K562 (cell line): ENCODE measurements at regions not wholly inside any gene's neighbourhood (a gene's known extent, or its start where the extent isn't known, plus 50 kb on each side); places are given as distances from the start of the nearest gene placed in this dataset.

Experiments used
- ATAC-seq: fragments of 200-7000 bp; cut with Tn5 transposase; 3 replicates; pipeline ENCODE4 v1.9.1; 2020; ENCODE audit warnings: moderate library complexity
- BruUV-seq: library from RNA; stranded (reverse); fragments of 400-500 nt; replicated peaks from 2 replicates; lab custom pipeline; 2021; lab: Mats Ljungman, UMichigan
- CTCF ChIA-PET: fragments of 300-600 bp; formaldehyde crosslinking; extraction: SDS; loops from one replicate; lab custom pipeline; 2021; ENCODE audit warnings: low intra/inter-chr PET ratio; lab: Yijun Ruan, JAX
- POLR2A ChIA-PET: fragments of 300-600, 350-650 bp; sonication (Branson Sonifier 250); formaldehyde crosslinking; extraction: SDS; loops from one replicate; lab custom pipeline; 2021; ENCODE audit warnings: antibody characterized with exemption, inconsistent platforms; lab: Yijun Ruan, JAX
- DNase-seq, 4 experiments: peaks; one replicate each; pipeline versions ENCODE4 v3.0.0 to v3.0.0-alpha.2; 2011 to 2018; ENCODE audit warnings: low spot score in 3 of 4, mixed read lengths in 3 of 4; ENCODE audit errors: extremely low read depth in 1 of 4
- FAIRE-seq: peaks from 2 replicates; lab custom pipeline; 2011; peaks lifted over from hg19 to GRCh38; lab: Jason Lieb, UNC
- H2AFZ ChIP-seq: 2 replicates; pipeline ENCODE4 v1.6.0; 2011; ENCODE audit warnings: low read depth, low read length, control low read depth, inconsistent platforms
- H3K27ac ChIP-seq: fragments of 200-600 bp; 3 replicates; pipeline ENCODE4 v1.8.0; 2011; ENCODE audit warnings: low read depth, mild to moderate bottlenecking, control low read depth, inconsistent platforms, low read length, moderate library complexity, mixed read lengths; ENCODE audit errors: extremely low read depth
- H3K27me3 ChIP-seq, 2 experiments: fragments of 300-600 bp in 1 of 2; 2 replicates in 1 of 2; 3 replicates in 1 of 2; pipeline versions ENCODE4 v1.6.0 to v1.8.0; 2011; ENCODE audit warnings: inconsistent platforms in 2 of 2, low read length in 2 of 2, mild to moderate bottlenecking in 1 of 2, mixed read lengths in 1 of 2, moderate library complexity in 1 of 2; ENCODE audit not compliant: control insufficient read depth in 2 of 2, insufficient read depth in 2 of 2
- H3K36me3 ChIP-seq: fragments of 300-600 bp; 3 replicates; pipeline ENCODE4 v1.8.0; 2011; ENCODE audit warnings: mild to moderate bottlenecking, low read length, inconsistent platforms; ENCODE audit not compliant: control insufficient read depth, insufficient read depth
- H3K4me1 ChIP-seq, 2 experiments: fragments of 200-600 bp in 1 of 2; replicated peaks in 1 of 2; 2 replicates in 1 of 2; 3 replicates in 1 of 2; pipeline versions ENCODE4 v1.5.1 to v1.8.0; 2011; ENCODE audit warnings: inconsistent platforms in 2 of 2, low read length in 2 of 2, mild to moderate bottlenecking in 1 of 2, mixed read lengths in 1 of 2, moderate library complexity in 1 of 2; ENCODE audit not compliant: control insufficient read depth in 2 of 2, insufficient read depth in 2 of 2
- H3K4me2 ChIP-seq: 2 replicates; pipeline ENCODE4 v1.6.1; 2011; ENCODE audit warnings: low read length, control low read depth, inconsistent platforms, mixed read lengths; ENCODE audit not compliant: insufficient read depth
- H3K4me3 ChIP-seq: fragments of 200-600 bp; sonication (generic), shearing (Covaris generic); 2 replicates; pipeline ENCODE4 v1.5.1; 2016; ENCODE audit warnings: control low read depth, inconsistent platforms
- H3K79me2 ChIP-seq: fragments of 200-600 bp; 3 replicates; pipeline ENCODE4 v1.8.0; 2011; ENCODE audit warnings: low read length, inconsistent platforms; ENCODE audit not compliant: control insufficient read depth, insufficient read depth
- H3K9ac ChIP-seq, 2 experiments: 2 replicates each; pipeline versions ENCODE4 v1.6.0 to v1.6.1; 2011; ENCODE audit warnings: low read depth in 2 of 2, low read length in 2 of 2, control low read depth in 1 of 2, inconsistent platforms in 1 of 2, mild to moderate bottlenecking in 1 of 2, mixed read lengths in 1 of 2; ENCODE audit not compliant: insufficient read depth in 1 of 2
- H3K9me1 ChIP-seq: one replicate; pipeline ENCODE4 v1.6.0; 2011; ENCODE audit warnings: inconsistent platforms, mild to moderate bottlenecking, low read length, moderate library complexity; ENCODE audit not compliant: control insufficient read depth, insufficient read depth
- H3K9me3 ChIP-seq: replicated peaks from 2 replicates; pipeline ENCODE4 v1.5.1; 2011; ENCODE audit warnings: low read depth, low read length, inconsistent platforms; ENCODE audit not compliant: control insufficient read depth, insufficient read depth
- H4K20me1 ChIP-seq: replicated peaks from 2 replicates; pipeline ENCODE4 v1.6.1; 2011; ENCODE audit warnings: low read length, inconsistent platforms, mixed read lengths; ENCODE audit not compliant: control insufficient read depth, insufficient read depth
- CHD4 ChIP-seq: fragments of 200-600 bp; sonication (generic); IDR thresholded peaks from 3 replicates; pipeline ENCODE4 v1.6.1; 2012; ENCODE audit warnings: low read depth, mild to moderate bottlenecking, mixed read lengths, low read length, inconsistent platforms; ENCODE audit not compliant: insufficient read depth, insufficient replicate concordance, poor library complexity, severe bottlenecking
- EHMT2 ChIP-seq: fragments of 450-650 bp; IDR thresholded peaks from 2 replicates; pipeline ENCODE4 v1.6.1; 2018; ENCODE audit warnings: antibody characterized with exemption
- HMGN3 ChIP-seq: IDR thresholded peaks from 2 replicates; pipeline ENCODE4 v1.6.1; 2011; ENCODE audit warnings: borderline replicate concordance, low read depth, mild to moderate bottlenecking, mixed read lengths, low read length; ENCODE audit not compliant: insufficient read length; ENCODE audit errors: extremely low read depth
- MECOM ChIP-seq: fragments of 250-450 bp; sonication (Bioruptor Pico); IDR thresholded peaks from 2 replicates; pipeline ENCODE4 v1.8.0; 2022; ENCODE audit warnings: inconsistent platforms
- PATZ1 ChIP-seq: fragments of 250-450 bp; sonication (Bioruptor Pico); IDR thresholded peaks from 2 replicates; pipeline ENCODE4 v1.5.0; 2020; ENCODE audit warnings: mild to moderate bottlenecking, borderline replicate concordance
- POLR2G ChIP-seq: fragments of 200-400 bp; formaldehyde crosslinking; IDR thresholded peaks from 2 replicates; pipeline ENCODE4 v1.6.1; 2017; ENCODE audit warnings: low read depth, mild to moderate bottlenecking, antibody characterized with exemption, low read length, moderate library complexity
- RCOR1 ChIP-seq, 2 experiments: IDR thresholded peaks; 2 replicates each; pipeline ENCODE4 v1.6.1; 2012; ENCODE audit warnings: low read depth in 2 of 2, low read length in 2 of 2, borderline replicate concordance in 1 of 2, improper control_type of control experiment in 1 of 2
- SIN3A ChIP-seq, 2 experiments: fragments of 150-350 bp in 1 of 2; IDR thresholded peaks; 2 replicates each; pipeline ENCODE4 v1.6.1; 2011 to 2016; ENCODE audit warnings: borderline replicate concordance in 2 of 2, low read depth in 2 of 2, low read length in 2 of 2, mild to moderate bottlenecking in 2 of 2, moderate library complexity in 2 of 2; ENCODE audit not compliant: control insufficient read depth in 1 of 2
- WGBS: fragments of 100-300 bp; shearing (Covaris generic); methylation state at CpG from one replicate; pipeline ENCODE4 v1.1.6; 2016; ENCODE audit warnings: low coverage, mixed read lengths; ENCODE audit not compliant: insufficient coverage; ENCODE audit errors: missing lambda C conversion rate; 5-methylcytosine and 5-hydroxymethylcytosine counted together
- in situ Hi-C: fragments of 300-500 bp; cut with MboI; formaldehyde crosslinking; loops from 4 replicates; pipeline ENCODE4 v1.15.0; 2018; ENCODE audit warnings: inconsistent platforms, mixed read lengths
- intact Hi-C: fragments of 100-400 bp; cut with micrococcal nuclease; formaldehyde crosslinking; loops from 2 replicates; pipeline ENCODE4 v1.14.2; 2022
- TF ChIP-seq, protein P1 (sequence below): fragments of 200-600 bp; sonication (generic); IDR thresholded peaks from one replicate; pipeline ENCODE4 v1.6.1; 2012; ENCODE audit warnings: mild to moderate bottlenecking, low read depth, low read length, inconsistent platforms

GRCh38 chr15:59906046-59906445 lies 98.1 kb upstream of the FOXB1 start:
- H3K27me3 ChIP-seq: no peaks in the 10 kb centered on the region; a peak in 1 of 5 replicates
- no peaks in the 10 kb centered on the region for H3K79me2 ChIP-seq
- no peaks in the 10 kb centered on the region for H3K9me3 ChIP-seq
- ChIA-PET POLR2A (no interaction called here), CTCF (no interaction called here)
- intact Hi-C loops (no loop called here), in situ Hi-C loops (no loop called here)
- H3K4me2 ChIP-seq: no peak overlapping the region
- H3K36me3 ChIP-seq: no peaks in the 10 kb centered on the region
- no TSS peak for BruUV-seq
- ATAC-seq: no peak
- WGBS: 0% methylated on average over 1 of the region's 1 CpG
- FAIRE-seq: no peak
- no peaks in the 10 kb centered on the region for H3K4me1 ChIP-seq
- no peak overlapping the region for H2AFZ ChIP-seq
- no peak overlapping the region for H3K4me3 ChIP-seq
- H3K27ac ChIP-seq: no peak overlapping the region
- no peak for DNase-seq
- H3K9me1 ChIP-seq: no peaks in the 10 kb centered on the region
- H4K20me1 ChIP-seq: no peaks in the 10 kb centered on the region
- no peak overlapping the region for H3K9ac ChIP-seq
- no peak for TF ChIP-seq PATZ1 (CRISPR knock-in tag)
- TF ChIP-seq SIN3A (IDR thresholded peaks at IDR 0.05; ENCODE audit: borderline replicate concordance in 2 of 2, control insufficient read depth in 1 of 2, low read depth in 2 of 2, low read length in 2 of 2): no peak
- TF ChIP-seq MECOM (CRISPR knock-in tag): no peak
- no peak for TF ChIP-seq EHMT2
- no peak for TF ChIP-seq HMGN3
- TF ChIP-seq, protein P1, sequence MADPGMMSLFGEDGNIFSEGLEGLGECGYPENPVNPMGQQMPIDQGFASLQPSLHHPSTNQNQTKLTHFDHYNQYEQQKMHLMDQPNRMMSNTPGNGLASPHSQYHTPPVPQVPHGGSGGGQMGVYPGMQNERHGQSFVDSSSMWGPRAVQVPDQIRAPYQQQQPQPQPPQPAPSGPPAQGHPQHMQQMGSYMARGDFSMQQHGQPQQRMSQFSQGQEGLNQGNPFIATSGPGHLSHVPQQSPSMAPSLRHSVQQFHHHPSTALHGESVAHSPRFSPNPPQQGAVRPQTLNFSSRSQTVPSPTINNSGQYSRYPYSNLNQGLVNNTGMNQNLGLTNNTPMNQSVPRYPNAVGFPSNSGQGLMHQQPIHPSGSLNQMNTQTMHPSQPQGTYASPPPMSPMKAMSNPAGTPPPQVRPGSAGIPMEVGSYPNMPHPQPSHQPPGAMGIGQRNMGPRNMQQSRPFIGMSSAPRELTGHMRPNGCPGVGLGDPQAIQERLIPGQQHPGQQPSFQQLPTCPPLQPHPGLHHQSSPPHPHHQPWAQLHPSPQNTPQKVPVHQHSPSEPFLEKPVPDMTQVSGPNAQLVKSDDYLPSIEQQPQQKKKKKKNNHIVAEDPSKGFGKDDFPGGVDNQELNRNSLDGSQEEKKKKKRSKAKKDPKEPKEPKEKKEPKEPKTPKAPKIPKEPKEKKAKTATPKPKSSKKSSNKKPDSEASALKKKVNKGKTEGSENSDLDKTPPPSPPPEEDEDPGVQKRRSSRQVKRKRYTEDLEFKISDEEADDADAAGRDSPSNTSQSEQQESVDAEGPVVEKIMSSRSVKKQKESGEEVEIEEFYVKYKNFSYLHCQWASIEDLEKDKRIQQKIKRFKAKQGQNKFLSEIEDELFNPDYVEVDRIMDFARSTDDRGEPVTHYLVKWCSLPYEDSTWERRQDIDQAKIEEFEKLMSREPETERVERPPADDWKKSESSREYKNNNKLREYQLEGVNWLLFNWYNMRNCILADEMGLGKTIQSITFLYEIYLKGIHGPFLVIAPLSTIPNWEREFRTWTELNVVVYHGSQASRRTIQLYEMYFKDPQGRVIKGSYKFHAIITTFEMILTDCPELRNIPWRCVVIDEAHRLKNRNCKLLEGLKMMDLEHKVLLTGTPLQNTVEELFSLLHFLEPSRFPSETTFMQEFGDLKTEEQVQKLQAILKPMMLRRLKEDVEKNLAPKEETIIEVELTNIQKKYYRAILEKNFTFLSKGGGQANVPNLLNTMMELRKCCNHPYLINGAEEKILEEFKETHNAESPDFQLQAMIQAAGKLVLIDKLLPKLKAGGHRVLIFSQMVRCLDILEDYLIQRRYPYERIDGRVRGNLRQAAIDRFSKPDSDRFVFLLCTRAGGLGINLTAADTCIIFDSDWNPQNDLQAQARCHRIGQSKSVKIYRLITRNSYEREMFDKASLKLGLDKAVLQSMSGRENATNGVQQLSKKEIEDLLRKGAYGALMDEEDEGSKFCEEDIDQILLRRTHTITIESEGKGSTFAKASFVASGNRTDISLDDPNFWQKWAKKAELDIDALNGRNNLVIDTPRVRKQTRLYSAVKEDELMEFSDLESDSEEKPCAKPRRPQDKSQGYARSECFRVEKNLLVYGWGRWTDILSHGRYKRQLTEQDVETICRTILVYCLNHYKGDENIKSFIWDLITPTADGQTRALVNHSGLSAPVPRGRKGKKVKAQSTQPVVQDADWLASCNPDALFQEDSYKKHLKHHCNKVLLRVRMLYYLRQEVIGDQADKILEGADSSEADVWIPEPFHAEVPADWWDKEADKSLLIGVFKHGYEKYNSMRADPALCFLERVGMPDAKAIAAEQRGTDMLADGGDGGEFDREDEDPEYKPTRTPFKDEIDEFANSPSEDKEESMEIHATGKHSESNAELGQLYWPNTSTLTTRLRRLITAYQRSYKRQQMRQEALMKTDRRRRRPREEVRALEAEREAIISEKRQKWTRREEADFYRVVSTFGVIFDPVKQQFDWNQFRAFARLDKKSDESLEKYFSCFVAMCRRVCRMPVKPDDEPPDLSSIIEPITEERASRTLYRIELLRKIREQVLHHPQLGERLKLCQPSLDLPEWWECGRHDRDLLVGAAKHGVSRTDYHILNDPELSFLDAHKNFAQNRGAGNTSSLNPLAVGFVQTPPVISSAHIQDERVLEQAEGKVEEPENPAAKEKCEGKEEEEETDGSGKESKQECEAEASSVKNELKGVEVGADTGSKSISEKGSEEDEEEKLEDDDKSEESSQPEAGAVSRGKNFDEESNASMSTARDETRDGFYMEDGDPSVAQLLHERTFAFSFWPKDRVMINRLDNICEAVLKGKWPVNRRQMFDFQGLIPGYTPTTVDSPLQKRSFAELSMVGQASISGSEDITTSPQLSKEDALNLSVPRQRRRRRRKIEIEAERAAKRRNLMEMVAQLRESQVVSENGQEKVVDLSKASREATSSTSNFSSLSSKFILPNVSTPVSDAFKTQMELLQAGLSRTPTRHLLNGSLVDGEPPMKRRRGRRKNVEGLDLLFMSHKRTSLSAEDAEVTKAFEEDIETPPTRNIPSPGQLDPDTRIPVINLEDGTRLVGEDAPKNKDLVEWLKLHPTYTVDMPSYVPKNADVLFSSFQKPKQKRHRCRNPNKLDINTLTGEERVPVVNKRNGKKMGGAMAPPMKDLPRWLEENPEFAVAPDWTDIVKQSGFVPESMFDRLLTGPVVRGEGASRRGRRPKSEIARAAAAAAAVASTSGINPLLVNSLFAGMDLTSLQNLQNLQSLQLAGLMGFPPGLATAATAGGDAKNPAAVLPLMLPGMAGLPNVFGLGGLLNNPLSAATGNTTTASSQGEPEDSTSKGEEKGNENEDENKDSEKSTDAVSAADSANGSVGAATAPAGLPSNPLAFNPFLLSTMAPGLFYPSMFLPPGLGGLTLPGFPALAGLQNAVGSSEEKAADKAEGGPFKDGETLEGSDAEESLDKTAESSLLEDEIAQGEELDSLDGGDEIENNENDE: no peak
- no peak for TF ChIP-seq CHD4
- no peak for TF ChIP-seq RCOR1 (IDR thresholded peaks at IDR 0.05; ENCODE audit: borderline replicate concordance in 1 of 2, low read depth in 2 of 2, low read length in 2 of 2)
- no peak for TF ChIP-seq POLR2G
